ENCODE measurements at regions not wholly inside any gene's neighbourhood (a gene's known extent, or its start where the extent isn't known, plus 50 kb on each side); places are given as distances from the start of the nearest gene placed in this dataset.

GRCh38 chr20:52361650-52362049, 170.1 kb upstream of the ZFP64 start:
- TF ChIP-seq TP53 (CRISPR knock-in tag; IDR thresholded peaks at IDR 0.05) (no peak), CTCF (IDR thresholded peaks at IDR 0.05) (no peak), ZNF232 (CRISPR knock-in tag; IDR thresholded peaks at IDR 0.05) (no peak), JUN (CRISPR knock-in tag; IDR thresholded peaks at IDR 0.05) (no peak), PRDM15 (CRISPR knock-in tag; IDR thresholded peaks at IDR 0.05) (no peak), CREB1 (CRISPR knock-in tag; IDR thresholded peaks at IDR 0.05) (no peak)

Data from WTC11 (cell line).